Gastroesophageal sphincter (tissue), 3 donors: ENCODE measurements at regions not wholly inside any gene's neighbourhood (a gene's known extent, or its start where the extent isn't known, plus 50 kb on each side); places are given as distances from the start of the nearest gene placed in this dataset.

Experiments
- POLR2A ChIP-seq, 2 donors: fragments of 450-650 bp; IDR thresholded peaks; one replicate each; pipeline ENCODE4 v1.6.1; 2017; ENCODE audit warnings: antibody characterized with exemption in 2 of 2, mild to moderate bottlenecking in 2 of 2, moderate library complexity in 1 of 2
- TF ChIP-seq, protein P1 (sequence below), 4 experiments: fragments of 200-600 bp in 2 of 4; fragments of 450-650 bp in 2 of 4; sonication (generic) in 1 of 4; IDR thresholded peaks; one replicate each; pipeline ENCODE4 v1.5.1; 2017 to 2019; ENCODE audit warnings: antibody characterized with exemption in 4 of 4, mild to moderate bottlenecking in 2 of 4, moderate library complexity in 2 of 4

DNA sequence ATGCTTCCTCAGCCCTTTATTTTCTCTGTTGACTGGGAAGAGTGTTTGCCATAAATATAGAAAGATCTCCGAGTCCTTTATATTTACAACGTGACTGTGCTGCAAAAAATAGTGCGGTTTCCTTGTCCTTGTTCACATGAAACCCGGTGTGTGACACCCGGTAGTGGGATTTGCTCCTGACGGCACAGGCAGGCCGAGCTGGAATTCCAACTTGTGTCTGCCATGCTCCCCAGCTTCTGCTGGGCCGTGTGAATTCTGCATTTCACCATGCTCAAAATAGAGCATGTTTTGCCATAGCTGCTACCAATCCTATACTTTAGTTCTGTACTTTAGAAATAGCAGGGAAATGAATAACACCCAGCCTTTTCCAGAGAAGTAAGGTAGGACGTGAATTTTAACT lies 60.3 kb upstream of the PDE10A start:
- TF ChIP-seq, protein P1, sequence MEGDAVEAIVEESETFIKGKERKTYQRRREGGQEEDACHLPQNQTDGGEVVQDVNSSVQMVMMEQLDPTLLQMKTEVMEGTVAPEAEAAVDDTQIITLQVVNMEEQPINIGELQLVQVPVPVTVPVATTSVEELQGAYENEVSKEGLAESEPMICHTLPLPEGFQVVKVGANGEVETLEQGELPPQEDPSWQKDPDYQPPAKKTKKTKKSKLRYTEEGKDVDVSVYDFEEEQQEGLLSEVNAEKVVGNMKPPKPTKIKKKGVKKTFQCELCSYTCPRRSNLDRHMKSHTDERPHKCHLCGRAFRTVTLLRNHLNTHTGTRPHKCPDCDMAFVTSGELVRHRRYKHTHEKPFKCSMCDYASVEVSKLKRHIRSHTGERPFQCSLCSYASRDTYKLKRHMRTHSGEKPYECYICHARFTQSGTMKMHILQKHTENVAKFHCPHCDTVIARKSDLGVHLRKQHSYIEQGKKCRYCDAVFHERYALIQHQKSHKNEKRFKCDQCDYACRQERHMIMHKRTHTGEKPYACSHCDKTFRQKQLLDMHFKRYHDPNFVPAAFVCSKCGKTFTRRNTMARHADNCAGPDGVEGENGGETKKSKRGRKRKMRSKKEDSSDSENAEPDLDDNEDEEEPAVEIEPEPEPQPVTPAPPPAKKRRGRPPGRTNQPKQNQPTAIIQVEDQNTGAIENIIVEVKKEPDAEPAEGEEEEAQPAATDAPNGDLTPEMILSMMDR (IDR thresholded peaks at IDR 0.05): no peak
- TF ChIP-seq POLR2A (IDR thresholded peaks at IDR 0.05): no peak
